Neural cell (in vitro differentiated cells): ENCODE measurements at regions not wholly inside any gene's neighbourhood (a gene's known extent, or its start where the extent isn't known, plus 50 kb on each side); places are given as distances from the start of the nearest gene placed in this dataset.

Source experiments
- H2AFZ ChIP-seq: fragments of 200-600, 300-800 bp; sonication (generic), shearing (Covaris generic); 2 replicates; pipeline ENCODE4 v1.6.0; 2014; ENCODE audit warnings: low read depth, mild to moderate bottlenecking, antibody characterized with exemption, low read length, moderate library complexity
- H3F3A ChIP-seq: fragments of 200-600 bp; shearing (Covaris generic); 2 replicates; pipeline ENCODE4 v1.6.1; 2016; ENCODE audit warnings: mild to moderate bottlenecking, moderate library complexity, mixed read lengths, antibody characterized with exemption, low read length; ENCODE audit not compliant: insufficient read depth, poor library complexity, severe bottlenecking
- H3K27ac ChIP-seq: fragments of 200-600, 300-800 bp; sonication (generic), shearing (Covaris generic); 2 replicates; pipeline ENCODE4 v1.5.1; 2014; ENCODE audit warnings: mild to moderate bottlenecking, low read length, moderate library complexity
- H3K27me3 ChIP-seq: fragments of 300-800, 200-600 bp; sonication (generic), shearing (Covaris generic); 2 replicates; pipeline ENCODE4 v1.6.0; 2014; ENCODE audit warnings: mild to moderate bottlenecking, low read depth, low read length, moderate library complexity; ENCODE audit not compliant: insufficient read depth
- H3K36me3 ChIP-seq: fragments of 300-800, 200-600 bp; sonication (generic), shearing (Covaris generic); 2 replicates; pipeline ENCODE4 v1.5.1; 2014; ENCODE audit warnings: mild to moderate bottlenecking, antibody characterized with exemption, low read length, moderate library complexity; ENCODE audit not compliant: insufficient read depth
- H3K4me2 ChIP-seq: fragments of 300-800, 200-600 bp; sonication (generic), shearing (Covaris generic); 2 replicates; pipeline ENCODE4 v1.6.0; 2014; ENCODE audit warnings: mild to moderate bottlenecking, low read length
- H3K4me3 ChIP-seq: fragments of 300-800, 200-600 bp; sonication (generic), shearing (Covaris generic); 2 replicates; pipeline ENCODE4 v1.5.1; 2014; ENCODE audit warnings: mild to moderate bottlenecking, low read length, moderate library complexity
- H3K79me2 ChIP-seq: fragments of 200-600 bp; shearing (Covaris generic); replicated peaks from 2 replicates; pipeline ENCODE4 v1.6.0; 2014; ENCODE audit warnings: mild to moderate bottlenecking, low read length, moderate library complexity; ENCODE audit not compliant: insufficient read depth
- H3K9ac ChIP-seq: fragments of 300-800, 200-600 bp; sonication (generic), shearing (Covaris generic); 2 replicates; pipeline ENCODE4 v1.6.1; 2016; ENCODE audit warnings: mild to moderate bottlenecking, low read length, mixed read lengths
- H3K9me2 ChIP-seq: fragments of 200-600 bp; shearing (Covaris generic); 2 replicates; pipeline ENCODE4 v1.6.1; 2016; ENCODE audit warnings: mild to moderate bottlenecking, low read length, mixed read lengths; ENCODE audit not compliant: insufficient read depth
- H3K9me3 ChIP-seq: fragments of 200-600, 300-800 bp; sonication (generic), shearing (Covaris generic); 2 replicates; pipeline ENCODE4 v1.6.1; 2016; ENCODE audit warnings: mild to moderate bottlenecking, mixed run types, low read length, moderate library complexity, mixed read lengths
- H4K20me1 ChIP-seq: fragments of 200-600 bp; shearing (Covaris generic); 2 replicates; pipeline ENCODE4 v1.6.1; 2016; ENCODE audit warnings: mild to moderate bottlenecking, mixed run types; ENCODE audit not compliant: insufficient read depth
- EP300 ChIP-seq: fragments of 450-650 bp; conservative IDR thresholded peaks from 2 replicates; pipeline ENCODE4 v1.6.1; 2014; ENCODE audit warnings: antibody characterized with exemption, mild to moderate bottlenecking, moderate library complexity; ENCODE audit not compliant: poor library complexity, severe bottlenecking
- EZH2 ChIP-seq: fragments of 200-600, 300-800 bp; shearing (Covaris generic), sonication (generic); IDR thresholded peaks from 2 replicates; pipeline ENCODE4 v1.6.1; 2014; ENCODE audit warnings: antibody characterized with exemption, low read length, borderline replicate concordance, mild to moderate bottlenecking; ENCODE audit not compliant: insufficient read depth, poor library complexity, severe bottlenecking
- MXI1 ChIP-seq: fragments of 450-650 bp; conservative IDR thresholded peaks from 2 replicates; pipeline ENCODE4 v1.6.1; 2014; ENCODE audit warnings: antibody characterized with exemption, mild to moderate bottlenecking; ENCODE audit not compliant: poor library complexity, severe bottlenecking
- POLR2AphosphoS5 ChIP-seq: IDR thresholded peaks from 2 replicates; pipeline ENCODE4 v1.6.1; 2012
- RAD21 ChIP-seq: fragments of 450-650 bp; conservative IDR thresholded peaks from 2 replicates; pipeline ENCODE4 v1.6.1; 2014; ENCODE audit warnings: antibody characterized with exemption, mild to moderate bottlenecking, moderate library complexity
- SMC3 ChIP-seq: fragments of 450-650 bp; conservative IDR thresholded peaks from 2 replicates; pipeline ENCODE4 v1.6.1; 2014; ENCODE audit warnings: antibody characterized with exemption, mild to moderate bottlenecking, moderate library complexity; ENCODE audit not compliant: poor library complexity
- TAF1 ChIP-seq: IDR thresholded peaks from 2 replicates; pipeline ENCODE4 v1.6.1; 2012; ENCODE audit warnings: low read depth
- TF ChIP-seq, protein P1 (sequence below): IDR thresholded peaks from 2 replicates; pipeline ENCODE4 v1.6.1; 2012; ENCODE audit warnings: borderline replicate concordance
- TF ChIP-seq, protein P2 (sequence below): fragments of 450-650 bp; IDR thresholded peaks from 2 replicates; pipeline ENCODE4 v1.5.1; 2014; ENCODE audit warnings: antibody characterized with exemption, mild to moderate bottlenecking, moderate library complexity; ENCODE audit not compliant: poor library complexity, severe bottlenecking

DNA sequence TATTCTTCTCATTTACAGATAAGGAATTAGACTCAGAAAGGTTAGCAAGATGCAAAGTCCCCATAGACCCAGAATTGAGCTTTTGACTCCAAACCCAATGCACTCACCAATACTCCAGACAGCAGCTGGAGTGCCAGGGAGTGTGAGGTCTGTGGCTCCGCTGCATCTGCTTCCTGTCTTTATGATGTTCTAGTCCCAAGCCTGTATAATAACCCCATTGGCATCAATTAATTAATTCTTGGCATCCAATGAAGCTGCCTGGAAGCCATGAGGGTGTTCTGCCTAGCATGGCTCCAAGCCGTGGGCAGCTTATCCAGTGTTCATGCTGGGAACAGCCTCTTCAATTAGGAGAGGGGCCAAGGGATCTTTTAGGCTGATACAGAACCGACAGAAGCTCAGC is 188.7 kb downstream of the GIPC2 start:
- TF ChIP-seq POLR2AphosphoS5 (no peak), SMC3 (no peak), EZH2 (no peak), TAF1 (no peak), EP300 (no peak), RAD21 (no peak), MXI1 (no peak)
- TF ChIP-seq, protein P1, sequence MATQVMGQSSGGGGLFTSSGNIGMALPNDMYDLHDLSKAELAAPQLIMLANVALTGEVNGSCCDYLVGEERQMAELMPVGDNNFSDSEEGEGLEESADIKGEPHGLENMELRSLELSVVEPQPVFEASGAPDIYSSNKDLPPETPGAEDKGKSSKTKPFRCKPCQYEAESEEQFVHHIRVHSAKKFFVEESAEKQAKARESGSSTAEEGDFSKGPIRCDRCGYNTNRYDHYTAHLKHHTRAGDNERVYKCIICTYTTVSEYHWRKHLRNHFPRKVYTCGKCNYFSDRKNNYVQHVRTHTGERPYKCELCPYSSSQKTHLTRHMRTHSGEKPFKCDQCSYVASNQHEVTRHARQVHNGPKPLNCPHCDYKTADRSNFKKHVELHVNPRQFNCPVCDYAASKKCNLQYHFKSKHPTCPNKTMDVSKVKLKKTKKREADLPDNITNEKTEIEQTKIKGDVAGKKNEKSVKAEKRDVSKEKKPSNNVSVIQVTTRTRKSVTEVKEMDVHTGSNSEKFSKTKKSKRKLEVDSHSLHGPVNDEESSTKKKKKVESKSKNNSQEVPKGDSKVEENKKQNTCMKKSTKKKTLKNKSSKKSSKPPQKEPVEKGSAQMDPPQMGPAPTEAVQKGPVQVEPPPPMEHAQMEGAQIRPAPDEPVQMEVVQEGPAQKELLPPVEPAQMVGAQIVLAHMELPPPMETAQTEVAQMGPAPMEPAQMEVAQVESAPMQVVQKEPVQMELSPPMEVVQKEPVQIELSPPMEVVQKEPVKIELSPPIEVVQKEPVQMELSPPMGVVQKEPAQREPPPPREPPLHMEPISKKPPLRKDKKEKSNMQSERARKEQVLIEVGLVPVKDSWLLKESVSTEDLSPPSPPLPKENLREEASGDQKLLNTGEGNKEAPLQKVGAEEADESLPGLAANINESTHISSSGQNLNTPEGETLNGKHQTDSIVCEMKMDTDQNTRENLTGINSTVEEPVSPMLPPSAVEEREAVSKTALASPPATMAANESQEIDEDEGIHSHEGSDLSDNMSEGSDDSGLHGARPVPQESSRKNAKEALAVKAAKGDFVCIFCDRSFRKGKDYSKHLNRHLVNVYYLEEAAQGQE, result no peak
- TF ChIP-seq, protein P2, sequence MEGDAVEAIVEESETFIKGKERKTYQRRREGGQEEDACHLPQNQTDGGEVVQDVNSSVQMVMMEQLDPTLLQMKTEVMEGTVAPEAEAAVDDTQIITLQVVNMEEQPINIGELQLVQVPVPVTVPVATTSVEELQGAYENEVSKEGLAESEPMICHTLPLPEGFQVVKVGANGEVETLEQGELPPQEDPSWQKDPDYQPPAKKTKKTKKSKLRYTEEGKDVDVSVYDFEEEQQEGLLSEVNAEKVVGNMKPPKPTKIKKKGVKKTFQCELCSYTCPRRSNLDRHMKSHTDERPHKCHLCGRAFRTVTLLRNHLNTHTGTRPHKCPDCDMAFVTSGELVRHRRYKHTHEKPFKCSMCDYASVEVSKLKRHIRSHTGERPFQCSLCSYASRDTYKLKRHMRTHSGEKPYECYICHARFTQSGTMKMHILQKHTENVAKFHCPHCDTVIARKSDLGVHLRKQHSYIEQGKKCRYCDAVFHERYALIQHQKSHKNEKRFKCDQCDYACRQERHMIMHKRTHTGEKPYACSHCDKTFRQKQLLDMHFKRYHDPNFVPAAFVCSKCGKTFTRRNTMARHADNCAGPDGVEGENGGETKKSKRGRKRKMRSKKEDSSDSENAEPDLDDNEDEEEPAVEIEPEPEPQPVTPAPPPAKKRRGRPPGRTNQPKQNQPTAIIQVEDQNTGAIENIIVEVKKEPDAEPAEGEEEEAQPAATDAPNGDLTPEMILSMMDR, result no peak
- Histone ChIP-seq H3K4me3 (no peak overlapping the region), H3F3A (no peaks in the 10 kb centered on the region), H3K36me3 (no peaks in the 10 kb centered on the region), H3K9ac (no peak overlapping the region), H4K20me1 (no peaks in the 10 kb centered on the region), H3K9me3 (no peaks in the 10 kb centered on the region), H2AFZ (no peak overlapping the region), H3K9me2 (no peaks in the 10 kb centered on the region), H3K27me3 (no peaks in the 10 kb centered on the region), H3K79me2 (no peaks in the 10 kb centered on the region), H3K4me2 (no peak overlapping the region), H3K27ac (no peak overlapping the region)

DNA sequence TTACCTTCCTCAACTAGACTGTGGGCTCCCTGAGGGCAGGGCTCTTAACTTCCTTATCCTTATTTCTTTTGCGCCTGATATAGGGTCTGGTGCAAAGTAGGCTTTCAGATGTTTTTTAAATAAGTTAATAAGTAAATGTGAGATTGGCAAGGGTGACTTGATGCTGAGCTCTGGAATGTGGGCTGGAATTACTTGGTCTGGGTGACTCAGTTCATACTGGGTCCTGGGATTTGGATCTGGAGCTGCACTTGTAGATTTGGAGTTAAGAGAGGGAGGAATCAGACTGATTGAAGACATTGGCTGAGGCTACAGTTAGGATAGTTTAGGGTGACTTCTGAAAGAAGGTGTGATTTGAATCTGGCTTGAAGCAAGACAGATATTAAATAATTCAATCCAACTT is 190.9 kb downstream of the GIPC2 start:
- no peak overlapping the region for H3K9ac ChIP-seq
- no peaks in the 10 kb centered on the region for H3K27me3 ChIP-seq
- H2AFZ ChIP-seq, result no peak overlapping the region
- H3K36me3 ChIP-seq, result no peaks in the 10 kb centered on the region
- no peaks in the 10 kb centered on the region for H3F3A ChIP-seq
- H3K4me2 ChIP-seq, result no peak overlapping the region
- no peak overlapping the region for H3K4me3 ChIP-seq
- no peaks in the 10 kb centered on the region for H4K20me1 ChIP-seq
- H3K9me3 ChIP-seq, result no peaks in the 10 kb centered on the region
- TF ChIP-seq TAF1 (no peak), SMC3 (no peak), EZH2 (no peak), MXI1 (no peak), EP300 (no peak), POLR2AphosphoS5 (no peak), RAD21 (no peak)
- TF ChIP-seq, protein P2, result no peak
- TF ChIP-seq, protein P1, result no peak
- H3K27ac ChIP-seq, result no peak overlapping the region
- H3K79me2 ChIP-seq, result no peaks in the 10 kb centered on the region
- H3K9me2 ChIP-seq, result no peaks in the 10 kb centered on the region
